Fibroblast of skin of scalp (primary cell): ENCODE measurements at regions not wholly inside any gene's neighbourhood (a gene's known extent, or its start where the extent isn't known, plus 50 kb on each side); places are given as distances from the start of the nearest gene placed in this dataset.
"Not testable (repeated sequence)": the region's sequence is repeated elsewhere in the genome, so short reads cannot be mapped to it uniquely, and the experiment has no call there.

Source experiments
- DNase-seq: peaks from one replicate; pipeline ENCODE4 v3.0.0-alpha.2; 2013

DNA sequence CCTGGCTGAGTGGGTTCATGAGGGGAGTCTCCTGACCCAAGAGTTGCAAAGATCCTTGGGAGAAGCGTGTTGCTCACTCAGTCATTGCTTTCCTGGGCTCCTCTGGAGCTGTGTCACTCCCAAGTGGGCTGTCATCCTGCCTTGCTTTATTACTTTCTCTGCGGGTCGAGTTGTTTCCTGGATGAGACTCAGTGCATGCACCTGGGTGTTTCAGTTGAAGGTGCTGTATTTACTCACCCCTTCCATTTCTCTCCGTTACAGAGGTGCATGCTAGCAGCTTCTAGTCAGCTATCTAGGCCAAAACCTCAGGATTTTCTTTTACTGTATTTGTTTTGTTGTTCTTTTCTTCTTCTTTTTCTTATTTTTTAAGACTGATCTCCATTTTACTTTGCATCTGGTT lies 785.5 kb upstream of the EDIL3 start:
- no peak for DNase-seq

DNA sequence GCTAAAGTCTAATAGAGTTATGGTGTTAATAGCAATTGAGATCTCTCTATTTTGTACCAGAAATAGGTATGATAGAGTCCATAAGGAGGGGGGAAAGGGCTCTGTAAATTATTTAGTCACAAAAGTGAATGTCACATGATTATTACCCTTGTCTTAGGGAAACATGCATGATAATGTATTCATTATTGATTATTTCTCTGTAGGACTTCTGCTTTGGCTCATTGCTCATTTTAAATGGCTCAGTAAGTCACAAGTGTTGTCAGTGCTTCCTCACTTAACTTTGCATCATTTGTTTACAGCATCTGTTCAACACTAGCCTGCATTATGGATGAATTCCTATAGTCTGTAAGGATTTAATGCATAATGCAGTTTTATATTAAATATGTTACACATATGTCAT lies 788.8 kb upstream of the EDIL3 start:
- no peak for DNase-seq

DNA sequence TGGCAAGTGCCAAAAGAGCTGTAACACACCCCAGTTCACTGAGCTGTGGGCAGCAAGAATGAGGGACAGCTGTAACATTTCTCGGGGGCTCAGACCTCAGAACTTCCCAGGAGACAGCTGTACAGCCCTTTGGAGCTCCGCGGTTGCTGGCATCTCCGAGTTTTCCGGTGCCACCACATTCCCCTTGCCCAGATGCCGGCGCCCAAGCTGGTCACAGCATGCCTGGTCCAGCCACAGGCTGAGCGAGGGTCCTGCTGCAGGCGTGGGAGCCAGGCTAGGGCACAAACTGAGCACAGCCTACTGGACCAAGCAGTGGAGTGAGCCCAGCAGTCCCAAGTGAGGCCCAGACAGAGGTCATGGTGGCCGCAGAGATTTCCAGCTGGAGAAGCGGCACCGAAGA lies 797.7 kb upstream of the EDIL3 start:
- no peak for DNase-seq

DNA sequence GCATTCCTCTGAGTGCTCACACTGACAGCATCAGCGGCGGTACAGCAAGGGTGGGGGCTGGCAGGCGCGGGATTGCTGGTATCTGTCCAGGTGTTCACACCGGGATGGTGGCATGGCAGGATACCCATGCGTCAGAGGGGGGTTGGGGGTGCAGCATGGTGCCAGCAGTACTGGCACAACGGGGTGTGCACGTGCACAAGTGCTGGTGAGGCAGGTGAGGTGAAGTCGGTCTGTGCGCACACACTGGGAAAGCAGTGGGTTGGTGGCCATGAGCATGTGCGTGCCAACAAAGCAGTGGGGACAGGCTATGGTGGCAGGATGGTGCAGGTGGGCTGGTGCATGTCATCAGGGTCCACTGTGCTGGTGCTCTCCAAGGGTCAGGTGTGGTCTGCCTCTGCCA lies 819.6 kb upstream of the EDIL3 start:
- DNase-seq = no peak

DNA sequence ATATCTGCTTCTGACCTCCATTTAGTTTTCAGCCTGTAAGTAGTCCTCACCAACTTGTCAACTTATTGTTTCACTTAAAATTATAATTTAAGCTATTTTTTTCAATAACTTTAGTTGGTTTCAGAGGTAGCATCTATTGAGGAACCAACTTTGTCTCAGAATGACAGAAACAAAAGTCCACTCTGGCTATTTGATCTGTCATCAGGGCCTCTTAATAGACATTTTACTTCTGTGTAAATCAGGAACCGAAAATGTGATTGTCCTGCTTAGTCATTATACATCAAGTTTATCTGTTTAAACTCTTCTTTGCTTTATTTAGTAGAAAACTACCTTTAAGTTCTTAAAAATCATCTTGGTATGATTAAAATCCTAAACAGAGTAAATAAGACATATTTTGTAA lies 820.8 kb upstream of the EDIL3 start:
- DNase-seq = no peak

DNA sequence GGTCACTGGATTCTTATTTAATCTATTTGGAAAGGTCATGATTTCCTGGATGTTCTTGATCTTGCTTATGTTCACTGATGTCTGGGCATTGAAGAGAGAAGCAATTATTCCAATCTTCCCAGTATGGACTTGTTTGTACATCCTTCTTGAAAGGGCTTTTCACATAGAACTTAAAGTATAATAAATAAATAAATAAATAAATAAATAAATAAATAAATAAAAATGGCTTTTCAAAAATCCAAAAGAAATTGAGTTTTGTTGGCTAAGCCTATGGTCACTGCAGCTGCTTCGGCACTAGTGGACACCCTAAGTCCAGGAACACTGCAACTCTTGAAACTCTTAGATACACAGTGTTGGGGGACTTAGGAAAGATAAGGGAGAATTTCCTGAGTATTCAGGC lies 840.7 kb upstream of the EDIL3 start:
- DNase-seq = no peak

DNA sequence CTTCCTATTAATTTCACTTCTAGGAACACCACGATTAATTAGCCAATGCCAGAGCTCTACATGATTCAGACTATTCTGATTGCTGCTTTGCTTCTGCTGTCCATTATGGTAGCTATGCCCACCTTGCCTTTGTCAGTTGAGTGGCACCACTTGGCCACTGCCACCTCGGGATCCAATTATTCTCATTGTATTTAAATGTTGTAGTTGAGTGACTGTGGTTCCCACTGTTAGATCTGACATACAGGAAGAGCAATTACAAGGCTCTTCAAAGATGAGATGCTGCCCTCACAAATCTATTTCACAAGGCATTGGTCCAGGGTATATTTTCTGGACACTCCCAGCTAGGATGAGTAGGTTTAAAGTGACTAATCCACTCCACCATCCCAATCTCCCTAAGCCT lies 864.5 kb upstream of the EDIL3 start:
- DNase-seq = no peak

DNA sequence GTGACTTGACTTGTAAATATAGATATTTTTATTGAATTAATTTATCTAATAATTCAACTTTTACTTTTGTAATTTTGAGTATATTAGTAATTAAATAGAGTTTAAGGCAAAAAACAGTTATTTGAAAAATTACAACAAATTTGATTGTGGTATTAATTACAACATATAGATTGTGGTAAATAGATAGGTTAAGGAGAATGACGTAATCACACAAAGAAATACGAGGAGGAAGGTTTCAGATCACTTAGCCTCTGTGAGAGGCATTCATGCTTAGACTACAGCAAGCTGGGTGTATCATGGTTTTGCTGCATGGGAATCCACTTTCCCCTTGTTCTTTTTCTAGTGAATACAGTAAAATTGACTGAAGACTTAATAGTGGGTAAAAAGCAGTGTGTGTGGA lies 878.4 kb upstream of the EDIL3 start:
- DNase-seq = no peak

DNA sequence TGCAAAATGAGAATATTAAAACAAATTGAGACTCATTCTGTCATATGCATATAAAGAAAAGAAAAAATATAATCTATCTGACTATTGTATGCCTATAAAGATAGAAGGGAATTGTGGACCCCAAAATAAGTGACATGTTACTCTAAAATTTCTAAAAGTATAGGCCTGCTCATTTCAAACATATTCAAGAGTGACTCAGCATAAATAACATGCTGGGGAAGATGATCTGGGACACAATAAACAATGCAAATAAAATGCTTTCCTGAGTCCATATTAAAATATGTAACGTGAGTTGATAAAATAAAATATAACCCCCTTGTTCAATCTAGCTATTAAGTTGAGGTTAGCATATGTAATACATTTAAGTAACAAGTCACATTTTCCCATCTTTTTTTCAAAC lies 882.0 kb upstream of the EDIL3 start:
- no peak for DNase-seq

DNA sequence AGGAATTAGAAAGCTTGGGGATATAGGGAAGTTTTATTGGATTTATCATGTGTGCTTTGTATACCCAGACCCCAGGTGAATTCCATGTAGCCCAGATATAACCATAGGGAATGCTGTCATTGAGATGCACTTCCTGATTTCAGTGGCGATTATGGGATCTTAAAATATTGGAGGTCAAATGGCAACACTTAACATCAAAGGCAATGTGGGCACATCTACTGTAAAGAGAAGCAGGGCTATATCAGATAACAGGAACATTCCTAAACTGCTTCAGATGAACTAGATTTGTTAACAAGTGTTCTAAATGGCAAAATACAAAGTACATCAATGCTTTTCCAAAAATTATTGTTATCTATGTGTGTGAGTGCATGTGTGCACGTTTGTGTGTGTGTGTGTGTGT lies 883.5 kb upstream of the EDIL3 start:
- no peak for DNase-seq

DNA sequence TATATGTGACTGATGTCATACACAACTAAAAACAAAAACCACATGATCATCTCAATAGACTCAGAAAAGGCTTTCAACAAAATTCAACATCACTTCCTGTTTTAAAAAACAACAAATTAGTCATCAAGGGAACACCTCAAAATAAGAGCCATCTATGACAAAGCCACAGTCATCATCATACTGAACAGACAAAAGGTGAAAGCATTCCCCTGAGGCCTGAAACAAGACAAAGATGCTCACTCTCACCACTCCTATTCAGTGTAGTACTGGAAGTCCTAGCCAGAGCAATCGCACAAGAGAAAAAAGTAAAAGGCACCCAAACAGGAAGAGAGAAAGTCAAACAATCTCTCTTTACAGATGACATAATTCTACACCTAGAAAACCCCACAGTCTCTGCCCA lies 893.5 kb upstream of the EDIL3 start:
- DNase-seq = no peak

DNA sequence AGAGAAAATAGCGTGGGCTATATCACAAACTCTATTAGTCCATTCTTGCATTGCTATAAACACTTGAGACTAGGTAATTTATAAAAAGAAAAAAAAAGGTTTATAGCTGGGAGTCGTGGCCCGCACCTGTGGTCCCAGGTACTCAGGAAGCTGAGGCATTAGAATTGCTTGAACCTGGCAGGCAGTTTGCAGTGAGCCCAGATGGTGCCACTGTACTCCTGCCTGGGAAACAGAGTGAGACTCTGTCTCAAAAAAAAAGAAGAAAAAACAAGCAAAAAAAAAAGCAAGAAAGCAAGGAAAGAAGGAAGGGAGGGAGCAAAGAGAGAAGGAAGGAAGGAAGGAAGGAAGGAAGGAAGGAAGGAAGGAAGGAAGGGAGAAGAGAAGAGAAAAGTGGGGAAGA lies 904.2 kb upstream of the EDIL3 start:
- DNase-seq = no peak

DNA sequence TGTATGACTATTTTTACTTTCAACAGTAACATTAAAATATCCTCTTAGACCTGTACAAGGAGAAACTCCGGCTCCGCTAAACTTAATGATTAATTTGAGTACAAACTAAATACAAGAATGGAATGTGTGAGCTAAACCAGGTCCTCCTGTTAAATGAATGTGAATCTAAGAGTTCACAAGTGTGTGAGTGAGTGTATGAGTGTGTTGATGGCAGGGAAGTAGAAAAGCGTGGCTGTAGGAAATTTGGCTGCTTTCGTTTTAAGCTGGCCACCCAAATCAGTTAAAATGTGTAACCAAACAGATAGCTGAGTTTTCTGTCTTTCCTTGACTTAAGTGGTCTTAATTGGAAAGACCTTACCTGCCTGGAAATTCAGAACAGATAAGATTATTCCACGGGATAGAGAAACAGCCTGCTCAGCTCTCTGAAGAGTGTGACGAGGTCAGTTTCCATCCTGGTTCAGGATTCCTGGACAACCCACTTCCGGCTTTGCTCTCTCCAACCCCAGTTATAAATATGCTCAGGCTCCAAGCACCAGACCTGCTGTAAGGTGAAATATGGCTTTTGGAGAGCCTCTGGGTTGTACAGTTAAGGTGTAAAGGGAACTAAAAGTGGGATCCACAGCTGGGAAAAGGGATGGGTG lies 908.6 kb upstream of the EDIL3 start:
- no peak for DNase-seq

DNA sequence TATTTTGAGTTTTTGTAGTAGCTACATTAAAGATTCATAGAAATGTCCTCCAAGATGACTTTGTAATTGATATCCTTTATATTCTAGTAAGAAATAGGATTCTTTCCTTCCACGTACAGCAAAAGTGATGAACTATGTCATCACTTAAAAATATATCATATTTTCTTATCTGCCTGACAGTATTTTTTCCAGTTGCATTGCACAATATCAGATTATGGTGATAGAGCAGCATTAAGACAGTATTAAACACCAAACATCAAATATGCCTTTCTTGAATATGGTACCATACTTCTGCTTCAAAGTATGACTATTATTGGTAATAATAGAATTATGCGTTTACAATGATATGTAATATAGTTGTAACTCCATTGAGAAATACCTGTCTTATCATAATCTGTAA lies 919.8 kb upstream of the EDIL3 start:
- no peak for DNase-seq

DNA sequence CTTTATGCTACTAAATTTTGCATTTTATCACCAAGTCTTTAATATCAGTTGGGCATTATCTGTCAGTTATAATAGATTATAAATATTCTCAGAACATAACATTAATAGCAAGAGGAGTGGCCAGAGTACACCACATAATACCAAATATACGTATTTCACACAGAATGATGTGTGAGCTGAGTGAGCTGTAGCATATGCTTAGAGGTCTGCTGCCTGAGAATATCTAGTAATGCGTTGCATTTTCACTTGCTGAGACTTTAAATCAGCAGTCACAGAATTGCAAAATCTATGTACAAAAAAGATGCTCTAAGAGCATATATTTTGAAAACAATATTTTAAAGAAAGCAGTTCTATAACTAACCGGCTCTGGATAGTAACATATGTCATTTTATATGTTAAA lies 921.1 kb upstream of the EDIL3 start:
- DNase-seq = no peak

DNA sequence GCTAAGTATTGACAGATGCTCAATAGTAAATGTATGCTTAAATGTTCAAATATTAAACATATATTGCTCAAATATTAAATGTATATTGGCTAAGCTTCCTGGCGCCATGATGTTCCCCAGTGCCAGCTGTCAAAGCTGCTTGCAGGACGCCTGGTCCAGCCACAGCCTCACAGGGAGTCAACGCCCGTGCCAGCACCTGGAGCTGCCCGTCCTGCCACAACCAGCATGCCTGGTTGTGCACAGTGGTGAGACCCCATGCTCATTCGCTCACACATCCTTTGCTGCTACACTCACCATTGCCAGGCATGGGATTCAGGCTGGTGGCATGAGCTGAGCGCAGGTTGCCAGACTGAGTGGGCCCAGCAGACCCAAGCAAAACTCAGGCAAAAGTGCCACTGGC lies 926.9 kb upstream of the EDIL3 start:
- no peak for DNase-seq

DNA sequence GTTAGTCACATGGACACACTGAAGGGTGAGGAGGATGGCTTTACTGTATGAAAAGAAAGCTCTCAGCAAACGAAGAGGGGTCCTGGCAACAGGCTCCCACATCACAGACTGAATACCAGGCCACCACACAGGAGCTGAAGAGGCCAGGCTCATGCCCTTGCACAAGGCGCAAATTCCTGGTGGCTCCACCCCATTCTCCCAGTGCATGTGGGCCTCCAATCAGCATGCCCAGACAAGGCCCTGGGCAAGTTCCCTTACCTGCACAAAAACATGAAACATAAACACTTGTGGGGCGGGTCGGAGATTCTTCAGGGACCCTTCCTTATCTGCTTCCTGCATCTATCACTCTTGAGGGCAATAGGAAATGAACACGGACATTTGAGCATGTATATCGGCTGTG lies 935.8 kb upstream of the EDIL3 start:
- DNase-seq = no peak

DNA sequence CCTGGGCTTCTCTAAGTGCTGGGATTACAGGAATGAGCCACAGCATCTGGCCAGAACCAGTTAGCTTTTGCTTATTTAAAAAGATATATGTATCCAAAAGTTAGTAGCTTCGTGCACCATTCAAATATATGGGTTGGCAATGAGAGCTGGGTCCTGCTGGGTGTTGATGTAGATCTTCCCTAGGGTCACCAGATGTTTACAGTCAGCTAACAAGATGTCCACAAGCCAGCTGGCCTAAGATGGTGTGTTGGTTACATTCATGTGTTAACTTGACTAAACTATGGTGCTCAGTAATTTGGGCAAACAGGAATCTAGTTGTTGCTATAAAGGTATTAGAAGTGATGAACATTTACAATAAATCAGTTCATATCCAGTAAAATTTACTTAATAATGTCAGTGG lies 948.6 kb upstream of the EDIL3 start:
- DNase-seq = no peak

DNA sequence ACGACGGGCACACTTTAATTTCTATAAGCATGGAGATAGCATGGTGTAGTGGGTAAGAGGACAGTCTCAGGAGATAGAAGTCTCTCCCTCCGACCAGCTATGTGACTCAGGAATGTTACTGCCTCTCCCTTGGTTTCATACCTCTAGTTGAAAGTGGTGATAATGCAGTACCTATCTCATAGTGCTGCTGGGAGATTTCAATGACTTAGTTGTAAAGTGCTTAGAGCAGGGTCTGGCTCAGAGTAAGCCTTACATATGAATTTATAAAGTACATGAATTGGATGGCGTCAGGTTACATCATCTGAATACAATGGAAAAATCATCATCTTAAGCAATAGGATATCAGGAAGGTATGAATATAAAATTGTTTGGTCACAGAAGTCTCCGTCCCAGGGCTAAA lies 952.8 kb upstream of the EDIL3 start:
- no peak for DNase-seq

DNA sequence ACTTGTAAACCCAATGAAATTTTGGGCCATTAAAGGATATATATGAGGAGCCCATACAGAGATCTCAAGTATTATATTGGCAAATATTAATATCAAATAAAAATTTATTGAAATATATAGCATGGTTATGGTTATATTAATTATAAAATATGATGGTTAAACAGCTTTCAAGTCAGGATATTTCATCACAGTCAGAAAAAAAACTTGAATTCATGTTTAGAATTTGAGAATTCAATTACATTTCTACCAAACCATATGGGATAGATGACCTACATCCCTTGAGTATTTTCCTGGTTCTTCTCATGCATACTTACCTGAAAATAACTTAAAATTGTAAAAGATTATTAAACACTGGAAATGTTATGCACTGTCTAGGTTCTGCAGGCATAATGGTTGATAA lies 956.1 kb upstream of the EDIL3 start:
- DNase-seq = no peak

DNA sequence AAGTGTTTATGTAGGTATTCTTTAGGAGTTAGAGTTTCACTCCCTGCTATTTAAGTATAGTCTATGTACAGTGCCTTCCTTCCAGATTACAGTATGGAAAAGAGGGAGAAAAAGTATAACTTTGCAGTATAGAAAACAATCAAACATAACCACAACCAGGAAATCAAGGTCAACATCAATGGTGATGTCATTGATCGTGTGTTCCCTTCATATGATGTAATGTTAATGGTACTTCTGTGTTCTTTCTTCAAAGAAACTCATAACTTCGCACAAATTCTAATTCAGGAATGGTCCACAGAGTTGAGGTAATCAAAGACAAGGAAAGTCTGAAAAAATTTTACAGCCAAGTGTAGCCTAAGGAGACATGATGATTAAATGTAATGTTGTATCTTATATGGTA lies 961.1 kb upstream of the EDIL3 start:
- no peak for DNase-seq

DNA sequence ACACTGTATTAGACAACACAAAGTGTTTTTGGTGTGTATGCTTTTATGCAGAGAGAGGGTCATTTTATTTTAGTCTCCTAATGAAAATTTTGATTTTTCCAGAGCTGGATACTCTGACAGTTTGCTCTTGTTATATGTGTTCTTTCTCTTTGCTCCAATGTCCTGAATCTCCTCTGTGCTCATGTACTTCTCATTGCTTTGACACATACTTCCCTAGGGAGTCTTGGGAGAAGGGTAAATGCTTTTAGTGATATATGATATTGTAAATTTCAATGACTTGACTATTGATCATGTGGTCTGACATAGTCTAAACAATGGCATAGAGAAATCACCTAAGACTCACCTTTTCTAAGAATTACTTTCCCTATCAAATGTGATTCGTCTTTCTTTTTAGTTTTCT lies 972.6 kb upstream of the EDIL3 start:
- DNase-seq = no peak

DNA sequence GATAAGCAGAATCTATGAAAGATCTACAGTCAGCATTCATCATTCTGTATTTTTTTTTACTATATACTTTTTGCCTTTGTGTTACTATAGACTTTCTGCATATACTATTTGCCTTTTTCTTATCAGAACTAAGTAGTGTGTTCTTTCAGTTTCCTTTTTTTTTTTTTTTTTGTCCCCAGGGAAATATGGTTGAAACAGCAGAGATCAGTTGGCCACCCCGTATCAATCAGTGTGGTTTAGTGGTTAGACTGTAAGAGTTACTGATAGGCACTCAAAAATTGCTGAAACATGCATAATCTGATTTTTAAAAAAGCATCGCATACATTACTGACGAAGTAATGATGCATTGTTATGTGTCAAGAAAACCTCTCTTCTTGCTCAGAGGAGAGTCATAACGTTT lies 990.8 kb upstream of the EDIL3 start:
- DNase-seq = no peak

DNA sequence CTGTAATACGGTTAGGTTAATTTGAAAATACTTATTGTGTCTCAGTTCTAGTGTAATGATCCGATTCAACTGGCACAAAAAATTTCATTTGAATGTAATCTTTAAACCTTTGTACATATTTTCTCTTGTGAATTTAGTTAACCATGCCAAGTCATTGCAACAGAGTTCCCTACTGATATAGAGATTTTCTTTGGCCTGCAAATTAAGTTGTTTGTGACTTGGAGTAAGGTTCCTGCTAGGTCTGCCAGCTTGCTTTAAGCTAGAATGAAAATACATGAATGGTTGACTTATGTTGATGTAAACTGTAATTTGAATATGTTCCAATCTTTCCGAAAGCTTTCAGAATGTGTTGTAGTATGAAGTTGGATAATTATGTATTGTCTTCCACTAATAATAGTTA lies 1004.1 kb upstream of the EDIL3 start:
- no peak for DNase-seq

DNA sequence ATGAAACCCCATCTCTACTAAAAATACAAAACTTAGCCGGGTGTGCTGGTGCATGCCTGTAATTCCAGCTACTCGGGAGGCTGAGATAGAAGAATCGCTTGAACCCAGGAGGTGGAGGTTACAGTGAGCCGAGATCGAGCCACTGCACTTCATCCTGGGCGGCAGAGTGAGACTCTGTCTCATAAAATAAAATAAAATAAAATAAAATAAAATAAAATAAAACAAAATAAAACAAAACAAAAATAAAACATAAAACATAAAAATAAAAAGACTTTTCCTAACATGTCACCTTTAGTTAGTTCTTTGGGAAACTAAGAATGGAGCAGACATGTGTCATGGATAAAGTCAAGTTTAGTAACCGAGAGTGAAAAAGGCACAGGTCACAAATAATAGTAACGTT lies 1007.6 kb upstream of the EDIL3 start:
- DNase-seq = not testable (repeated sequence)

DNA sequence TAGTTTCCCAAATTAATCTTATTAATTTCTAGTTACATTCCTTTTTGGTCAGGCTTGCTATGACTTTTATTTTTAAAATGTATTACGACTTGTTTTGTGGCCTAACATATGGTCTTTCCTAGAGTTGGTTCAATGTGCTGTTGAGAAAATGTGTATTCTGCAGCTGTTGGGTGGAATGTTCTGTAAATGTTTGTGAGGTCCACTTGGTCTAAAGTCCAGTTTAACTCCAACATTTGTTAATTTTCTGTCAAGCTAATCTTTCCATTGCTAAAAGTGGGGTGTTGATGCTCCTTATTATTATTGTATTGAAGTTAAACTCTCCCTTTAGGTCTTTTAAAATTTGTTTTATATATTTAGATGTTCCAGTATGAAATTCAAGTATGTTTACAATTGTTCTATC lies 1010.8 kb upstream of the EDIL3 start:
- no peak for DNase-seq
